GM21529 (cell line): ENCODE measurements at regions not wholly inside any gene's neighbourhood (a gene's known extent, or its start where the extent isn't known, plus 50 kb on each side); places are given as distances from the start of the nearest gene placed in this dataset.
A peak's percentile ranks its signal among the peaks of the same experiment; 100 is the strongest.

Experiments used
- ATAC-seq: cut with Tn5 transposase; IDR thresholded peaks from one replicate; pipeline ENCODE4 v1.9.1; 2021; ENCODE audit not compliant: unreplicated experiment

- ATAC-seq = no peak
Observed at GRCh38 chrX:39165773-39166172, 364.5 kb downstream of the MID1IP1 start.

GRCh38 chrX:39167791-39168190 lies 366.5 kb downstream of the MID1IP1 start:
- peak; percentile 67 for ATAC-seq

GRCh38 chrX:39168609-39169008 lies 367.4 kb downstream of the MID1IP1 start:
- ATAC-seq = no peak

- no peak for ATAC-seq
Observed at GRCh38 chrX:39169976-39170375, 368.7 kb downstream of the MID1IP1 start.

- no peak for ATAC-seq
Observed at GRCh38 chrX:39170464-39170863, 369.2 kb downstream of the MID1IP1 start.

- ATAC-seq = no peak
Observed at GRCh38 chrX:39171686-39172085, 370.4 kb downstream of the MID1IP1 start.

- ATAC-seq = no peak
Observed at GRCh38 chrX:39174241-39174771, 373.0 kb downstream of the MID1IP1 start.

GRCh38 chrX:39174772-39175417 lies 373.6 kb downstream of the MID1IP1 start:
- ATAC-seq = no peak

- no peak for ATAC-seq
Observed at GRCh38 chrX:39175418-39176057, 374.3 kb downstream of the MID1IP1 start.

GRCh38 chrX:39176105-39176504 lies 374.8 kb downstream of the MID1IP1 start:
- ATAC-seq = no peak

GRCh38 chrX:39189431-39189830 lies 388.2 kb downstream of the MID1IP1 start:
- ATAC-seq = no peak

GRCh38 chrX:39194673-39195072 lies 393.4 kb downstream of the MID1IP1 start:
- ATAC-seq = no peak

GRCh38 chrX:39195156-39195555 lies 393.9 kb downstream of the MID1IP1 start:
- no peak for ATAC-seq

- ATAC-seq = peak; percentile 93
Observed at GRCh38 chrX:39196192-39197102, 395.2 kb downstream of the MID1IP1 start.

- ATAC-seq = no peak
Observed at GRCh38 chrX:39199429-39199828, 398.2 kb downstream of the MID1IP1 start.

GRCh38 chrX:39201305-39201990 lies 400.2 kb downstream of the MID1IP1 start:
- no peak for ATAC-seq

- ATAC-seq = no peak
Observed at GRCh38 chrX:39202641-39203040, 401.4 kb downstream of the MID1IP1 start.

GRCh38 chrX:39203427-39203826 lies 402.2 kb downstream of the MID1IP1 start:
- no peak for ATAC-seq

- no peak for ATAC-seq
Observed at GRCh38 chrX:39204353-39204752, 403.1 kb downstream of the MID1IP1 start.

GRCh38 chrX:39204945-39205344 lies 403.7 kb downstream of the MID1IP1 start:
- peak; percentile 67 for ATAC-seq

GRCh38 chrX:39205467-39205866 lies 404.2 kb downstream of the MID1IP1 start:
- ATAC-seq = no peak
